B cell (primary cell): ENCODE measurements at regions not wholly inside any gene's neighbourhood (a gene's known extent, or its start where the extent isn't known, plus 50 kb on each side); places are given as distances from the start of the nearest gene placed in this dataset.

ENCODE experiments used
- ATAC-seq: fragments of 200-7000 bp; cut with Tn5 transposase; one replicate; pipeline ENCODE4 v1.10.0; 2021; ENCODE audit warnings: low read depth, mild to moderate bottlenecking, moderate number of reproducible peaks, moderate library complexity
- CTCF ChIA-PET: fragments of 350-600 bp; sonication (Branson Sonifier 250); formaldehyde crosslinking; loops from one replicate; lab custom pipeline; 2021; ENCODE audit warnings: antibody characterized with exemption, inconsistent platforms; lab: Charles Lee
- POLR2A ChIA-PET: fragments of 350-600 bp; sonication (Branson Sonifier 250); formaldehyde crosslinking; loops from one replicate; lab custom pipeline; 2021; ENCODE audit warnings: antibody characterized with exemption; lab: Charles Lee
- DNase-seq: peaks from one replicate; pipeline ENCODE4 v3.0.0; 2013
- H2AFZ ChIP-seq: 2 replicates; pipeline ENCODE4 v1.6.1; 2012; ENCODE audit warnings: mild to moderate bottlenecking, low read depth, low read length; ENCODE audit not compliant: insufficient read depth, poor library complexity, severe bottlenecking
- H3K27ac ChIP-seq, 2 donors: 1 replicate in 1 of 2; 2 replicates in 1 of 2; pipeline ENCODE4 v1.5.1; 2012 to 2013; ENCODE audit warnings: low read length in 2 of 2, mild to moderate bottlenecking in 2 of 2, moderate library complexity in 1 of 2
- H3K27me3 ChIP-seq, 4 experiments: fragments of 200-600 bp in 1 of 4; sonication (generic) in 1 of 4; replicated peaks in 1 of 4; 1 replicate in 2 of 4; 2 replicates in 2 of 4; pipeline versions ENCODE4 v1.6.1 to v1.7.0; 2013 to 2016; ENCODE audit warnings: low read length in 3 of 4, mild to moderate bottlenecking in 2 of 4, mixed read lengths in 1 of 4, moderate library complexity in 1 of 4; ENCODE audit not compliant: insufficient read depth in 4 of 4, control insufficient read depth in 3 of 4; ENCODE audit errors: control extremely low read depth in 1 of 4
- H3K36me3 ChIP-seq, 2 experiments: replicated peaks in 1 of 2; 1 replicate in 1 of 2; 2 replicates in 1 of 2; pipeline versions ENCODE4 v1.6.1 to v1.7.1; 2013; ENCODE audit warnings: low read length in 1 of 2; ENCODE audit not compliant: insufficient read depth in 2 of 2, control insufficient read depth in 1 of 2; ENCODE audit errors: control extremely low read depth in 1 of 2, extremely low read depth in 1 of 2
- H3K4me1 ChIP-seq, 2 donors: fragments of 200-600 bp in 1 of 2; sonication (generic) in 1 of 2; 1 replicate in 1 of 2; 2 replicates in 1 of 2; pipeline versions ENCODE4 v1.5.1 to v1.6.1; 2013 to 2017; ENCODE audit warnings: low read length in 2 of 2; ENCODE audit not compliant: control insufficient read depth in 2 of 2, insufficient read depth in 2 of 2
- H3K4me2 ChIP-seq: replicated peaks from 2 replicates; pipeline ENCODE3; 2012; ENCODE audit warnings: mild to moderate bottlenecking, low read depth, low read length; ENCODE audit not compliant: poor library complexity, severe bottlenecking
- H3K4me3 ChIP-seq, 5 experiments: fragments of 200-600 bp in 1 of 5; sonication (generic) in 1 of 5; 1 replicate in 3 of 5; 2 replicates in 2 of 5; pipeline versions ENCODE4 v1.5.1 to v1.7.0; 2011 to 2016; ENCODE audit warnings: low read length in 4 of 5, mild to moderate bottlenecking in 4 of 5, low read depth in 2 of 5, control low read depth in 1 of 5, moderate library complexity in 1 of 5; ENCODE audit not compliant: insufficient read depth in 1 of 5; ENCODE audit errors: control extremely low read depth in 1 of 5, extremely low read depth in 1 of 5
- H3K79me2 ChIP-seq: fragments of 200-600 bp; sonication (generic); one replicate; pipeline ENCODE4 v1.6.0; 2016; ENCODE audit warnings: low read length; ENCODE audit not compliant: control insufficient read depth, insufficient read depth
- H3K9ac ChIP-seq: fragments of 200-600 bp; sonication (generic); 2 replicates; pipeline ENCODE4 v1.6.1; 2017; ENCODE audit warnings: mild to moderate bottlenecking, low read length, moderate library complexity
- H3K9me3 ChIP-seq, 3 donors: one replicate each; pipeline versions ENCODE4 v1.6.1 to v1.7.1; 2013; ENCODE audit warnings: low read length in 2 of 3; ENCODE audit not compliant: control insufficient read depth in 2 of 3, insufficient read depth in 1 of 3; ENCODE audit errors: control extremely low read depth in 1 of 3
- H4K20me1 ChIP-seq: 2 replicates; pipeline ENCODE4 v1.6.0; 2012; ENCODE audit warnings: mild to moderate bottlenecking, low read length; ENCODE audit not compliant: insufficient read depth, control insufficient read depth, poor library complexity, severe bottlenecking
- H3K27ac Mint-ChIP-seq: one replicate; pipeline ENCODE4 v1.8.0; 2021; ENCODE audit warnings: mixed read lengths
- H3K27me3 Mint-ChIP-seq: one replicate; pipeline ENCODE4 v1.8.0; 2021; ENCODE audit warnings: mixed read lengths
- H3K4me1 Mint-ChIP-seq: one replicate; pipeline ENCODE4 v1.8.0; 2021; ENCODE audit warnings: mixed read lengths
- H3K4me3 Mint-ChIP-seq: one replicate; pipeline ENCODE4 v1.8.0; 2021; ENCODE audit warnings: mixed read lengths
- H3K9me3 Mint-ChIP-seq: one replicate; pipeline ENCODE4 v1.8.0; 2022; ENCODE audit warnings: mixed read lengths; ENCODE audit not compliant: insufficient read depth
- EZH2 ChIP-seq: IDR thresholded peaks from 2 replicates; pipeline ENCODE4 v1.6.1; 2012; ENCODE audit warnings: borderline replicate concordance, low read depth, mild to moderate bottlenecking, moderate library complexity, low read length; ENCODE audit not compliant: insufficient read depth, poor library complexity, severe bottlenecking
- WGBS: methylation state at CpG from one replicate; pipeline ENCODE4 v1.1.5; 2013; ENCODE audit warnings: missing lambda C conversion rate; ENCODE audit not compliant: insufficient coverage; 5-methylcytosine and 5-hydroxymethylcytosine counted together
- intact Hi-C: fragments of 100-400 bp; cut with micrococcal nuclease; formaldehyde crosslinking; loops from one replicate; pipeline ENCODE4 v1.10.0; 2022
- TF ChIP-seq, protein P1 (sequence below): fragments of 200-600 bp; IDR thresholded peaks from one replicate; pipeline ENCODE4 v1.8.0; 2022; ENCODE audit warnings: antibody characterized with exemption, mild to moderate bottlenecking

- CTCF ChIA-PET: interaction anchor here (0.6 to 1.5 kb wide), 4 partner anchors 10 to 441 kb away, joined by 3 to 5 read pairs (median 4); no protein-coding TSS in a partner anchor
- Histone ChIP-seq H3K79me2 (no peaks in the 10 kb centered on the region), H3K9me3 (no peaks in the 10 kb centered on the region), H2AFZ (no peak overlapping the region), H3K4me3 (no peak overlapping the region), H3K27ac (no peak overlapping the region), H3K4me2 (no peak overlapping the region), H3K4me1 (no peaks in the 10 kb centered on the region), H4K20me1 (no peaks in the 10 kb centered on the region), H3K9ac (no peak overlapping the region), H3K27me3 (no peaks in the 10 kb centered on the region), H3K36me3 (no peaks in the 10 kb centered on the region)
- intact Hi-C loops: no loop called here
- Mint-ChIP-seq H3K9me3 (no peaks in the 10 kb centered on the region), H3K27me3 (peaks cover 27% of the 10 kb centered on the region), H3K4me1 (no peaks in the 10 kb centered on the region), H3K27ac (no peak overlapping the region), H3K4me3 (no peak overlapping the region)
- WGBS: 96% methylated on average over 5 of the region's 5 CpGs
- ATAC-seq: no peak
- no peak for DNase-seq
- TF ChIP-seq EZH2: no peak
- TF ChIP-seq, protein P1, sequence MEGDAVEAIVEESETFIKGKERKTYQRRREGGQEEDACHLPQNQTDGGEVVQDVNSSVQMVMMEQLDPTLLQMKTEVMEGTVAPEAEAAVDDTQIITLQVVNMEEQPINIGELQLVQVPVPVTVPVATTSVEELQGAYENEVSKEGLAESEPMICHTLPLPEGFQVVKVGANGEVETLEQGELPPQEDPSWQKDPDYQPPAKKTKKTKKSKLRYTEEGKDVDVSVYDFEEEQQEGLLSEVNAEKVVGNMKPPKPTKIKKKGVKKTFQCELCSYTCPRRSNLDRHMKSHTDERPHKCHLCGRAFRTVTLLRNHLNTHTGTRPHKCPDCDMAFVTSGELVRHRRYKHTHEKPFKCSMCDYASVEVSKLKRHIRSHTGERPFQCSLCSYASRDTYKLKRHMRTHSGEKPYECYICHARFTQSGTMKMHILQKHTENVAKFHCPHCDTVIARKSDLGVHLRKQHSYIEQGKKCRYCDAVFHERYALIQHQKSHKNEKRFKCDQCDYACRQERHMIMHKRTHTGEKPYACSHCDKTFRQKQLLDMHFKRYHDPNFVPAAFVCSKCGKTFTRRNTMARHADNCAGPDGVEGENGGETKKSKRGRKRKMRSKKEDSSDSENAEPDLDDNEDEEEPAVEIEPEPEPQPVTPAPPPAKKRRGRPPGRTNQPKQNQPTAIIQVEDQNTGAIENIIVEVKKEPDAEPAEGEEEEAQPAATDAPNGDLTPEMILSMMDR: no peak
- POLR2A ChIA-PET: no interaction called here
Measured at GRCh38 chr18:8546677-8547076, 62.6 kb upstream of the RAB12 start.

DNA sequence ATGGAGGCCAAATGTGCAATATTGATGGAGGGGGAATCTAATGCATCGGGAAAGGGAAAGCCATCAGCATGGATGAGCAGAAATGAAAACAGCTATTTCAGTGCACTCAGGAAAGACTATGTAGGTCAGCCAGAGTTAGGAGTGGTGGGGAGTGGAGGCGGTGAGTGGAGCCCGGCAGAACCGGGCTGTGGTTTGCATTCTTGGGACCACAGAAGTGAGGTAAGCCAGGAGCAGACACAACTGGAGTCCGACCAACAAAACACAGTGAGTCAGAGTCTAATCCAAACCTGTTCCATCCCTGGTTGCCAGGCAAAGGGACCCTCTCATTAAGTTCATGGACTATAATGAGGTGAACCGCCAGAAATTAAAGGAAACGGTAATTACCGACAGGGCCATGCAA is 61.1 kb upstream of the RAB12 start:
- ATAC-seq (no peak), DNase-seq (no peak)
- Histone ChIP-seq H3K36me3 (no peaks in the 10 kb centered on the region), H3K79me2 (no peaks in the 10 kb centered on the region), H3K4me3 (no peak overlapping the region), H3K27ac (no peak overlapping the region), H3K9me3 (no peaks in the 10 kb centered on the region), H3K9ac (no peak overlapping the region), H2AFZ (no peak overlapping the region), H3K4me2 (no peak overlapping the region), H4K20me1 (no peaks in the 10 kb centered on the region), H3K4me1 (no peaks in the 10 kb centered on the region), H3K27me3 (no peaks in the 10 kb centered on the region)
- Mint-ChIP-seq H3K27ac (no peak overlapping the region), H3K4me1 (no peaks in the 10 kb centered on the region), H3K27me3 (peaks cover 27% of the 10 kb centered on the region), H3K4me3 (no peak overlapping the region), H3K9me3 (no peaks in the 10 kb centered on the region)
- WGBS: 94% methylated on average over 8 of the region's 8 CpGs
- ChIA-PET CTCF (no interaction called here), POLR2A (no interaction called here)
- TF ChIP-seq EZH2: no peak
- TF ChIP-seq, protein P1: no peak
- intact Hi-C loops: no loop called here
